ENCODE measurements at regions not wholly inside any gene's neighbourhood (a gene's known extent, or its start where the extent isn't known, plus 50 kb on each side); places are given as distances from the start of the nearest gene placed in this dataset.

DNA sequence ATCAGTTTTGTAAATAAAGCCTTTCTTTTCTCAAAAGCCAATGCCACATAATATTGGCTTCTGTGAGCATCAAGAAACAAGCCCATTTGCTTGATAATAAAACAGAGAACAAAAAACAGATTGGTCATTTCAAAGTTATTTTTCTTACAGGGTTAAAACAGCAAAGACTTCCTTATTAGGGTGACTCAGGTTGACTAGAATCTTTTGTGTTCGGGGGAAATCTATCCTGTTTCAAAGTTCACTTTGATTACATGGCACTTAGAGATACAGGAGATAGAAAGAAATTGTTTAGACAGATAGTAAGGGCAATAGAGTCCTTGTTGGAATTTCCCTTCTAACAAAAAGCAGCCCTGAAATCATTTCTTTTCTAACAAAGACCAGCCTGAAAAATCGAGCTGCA, 170.0 kb upstream of the GLRA2 start:
- H4K8ac ChIP-seq (ENCODE audit: low read depth in 2 of 2, low read length in 2 of 2): no peak overlapping the region
- no TSS peak for BruUV-seq (replicated peaks)
- H3K18ac ChIP-seq (ENCODE audit: low read depth, low read length): no peak overlapping the region
- ChIA-PET CTCF (no interaction called here), POLR2A (ENCODE audit: unreplicated experiment) (no interaction called here)
- H3K4me1 ChIP-seq (ENCODE audit: control insufficient read depth, insufficient read depth, low read length): no peaks in the 10 kb centered on the region
- no peak overlapping the region for H3K27ac ChIP-seq (ENCODE audit: insufficient read depth, low read length)
- no CpG with 5 or more reads among the region's 2 CpGs for WGBS, 2 experiments (ENCODE audit: extremely low coverage in 2 of 2, insufficient read length in 1 of 2)
- no peaks in the 10 kb centered on the region for H3K79me1 ChIP-seq (ENCODE audit: low read depth in 1 of 2, low read length in 2 of 2)
- no peaks in the 10 kb centered on the region for H3K36me3 ChIP-seq (ENCODE audit: control insufficient read depth, insufficient read depth, low read length)
- H2BK15ac ChIP-seq (ENCODE audit: low read depth, low read length): no peak overlapping the region
- TF ChIP-seq, protein P1, sequence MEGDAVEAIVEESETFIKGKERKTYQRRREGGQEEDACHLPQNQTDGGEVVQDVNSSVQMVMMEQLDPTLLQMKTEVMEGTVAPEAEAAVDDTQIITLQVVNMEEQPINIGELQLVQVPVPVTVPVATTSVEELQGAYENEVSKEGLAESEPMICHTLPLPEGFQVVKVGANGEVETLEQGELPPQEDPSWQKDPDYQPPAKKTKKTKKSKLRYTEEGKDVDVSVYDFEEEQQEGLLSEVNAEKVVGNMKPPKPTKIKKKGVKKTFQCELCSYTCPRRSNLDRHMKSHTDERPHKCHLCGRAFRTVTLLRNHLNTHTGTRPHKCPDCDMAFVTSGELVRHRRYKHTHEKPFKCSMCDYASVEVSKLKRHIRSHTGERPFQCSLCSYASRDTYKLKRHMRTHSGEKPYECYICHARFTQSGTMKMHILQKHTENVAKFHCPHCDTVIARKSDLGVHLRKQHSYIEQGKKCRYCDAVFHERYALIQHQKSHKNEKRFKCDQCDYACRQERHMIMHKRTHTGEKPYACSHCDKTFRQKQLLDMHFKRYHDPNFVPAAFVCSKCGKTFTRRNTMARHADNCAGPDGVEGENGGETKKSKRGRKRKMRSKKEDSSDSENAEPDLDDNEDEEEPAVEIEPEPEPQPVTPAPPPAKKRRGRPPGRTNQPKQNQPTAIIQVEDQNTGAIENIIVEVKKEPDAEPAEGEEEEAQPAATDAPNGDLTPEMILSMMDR (conservative IDR thresholded peaks at IDR 0.05; ENCODE audit: low read depth, low read length): no peak
- TF ChIP-seq RAD21 (IDR thresholded peaks at IDR 0.05; ENCODE audit: low read length) (no peak), MAZ (IDR thresholded peaks at IDR 0.05; ENCODE audit: borderline replicate concordance, low read depth, low read length) (no peak), CHD1 (IDR thresholded peaks at IDR 0.05; ENCODE audit: low read depth, low read length) (no peak), RCOR1 (IDR thresholded peaks at IDR 0.05; ENCODE audit: insufficient replicate concordance, low read length) (no peak), RFX5 (IDR thresholded peaks at IDR 0.05; ENCODE audit: low read depth, low read length) (no peak), FOS (IDR thresholded peaks at IDR 0.05; ENCODE audit: low read depth, low read length) (no peak), POLR2A (IDR thresholded peaks at IDR 0.05; ENCODE audit: low read depth, low read length) (no peak), CEBPB (IDR thresholded peaks at IDR 0.05; ENCODE audit: low read depth, low read length) (no peak), MXI1 (IDR thresholded peaks at IDR 0.05; ENCODE audit: borderline replicate concordance, low read depth, low read length) (no peak), MAFK (IDR thresholded peaks at IDR 0.05; ENCODE audit: low read depth, low read length) (no peak), SMC3 (IDR thresholded peaks at IDR 0.05; ENCODE audit: low read depth, low read length) (no peak)
- in situ Hi-C loops (cut with MboI; ENCODE audit: low sequenced_read_pairs) (no loop called here), intact Hi-C loops (cut with micrococcal nuclease) (no loop called here), dilution Hi-C loops (cut with HindIII; ENCODE audit: low sequenced_read_pairs, unreplicated experiment) (no loop called here)
- H3K9me1 ChIP-seq (ENCODE audit: insufficient read depth, low read length): no peaks in the 10 kb centered on the region
- H3K27me3 ChIP-seq (ENCODE audit: control insufficient read depth, insufficient read depth, low read length): no peaks in the 10 kb centered on the region
- DNase-seq (no peak), ATAC-seq (ENCODE audit: low read depth) (no peak)
- peaks cover 5% of the 10 kb centered on the region; the same call in 1 of the 2 replicates for H3K9me3 ChIP-seq (ENCODE audit: control insufficient read depth, insufficient read depth, low read length)
- H3K4ac ChIP-seq (ENCODE audit: low read depth, low read length): no peak overlapping the region
- H2BK120ac ChIP-seq (ENCODE audit: low read depth, low read length): no peak overlapping the region
- H4K5ac ChIP-seq (ENCODE audit: low read depth, low read length): no peak overlapping the region
- no peak overlapping the region for H4K91ac ChIP-seq (ENCODE audit: insufficient read depth, low read depth, low read length)
- H2AK9ac ChIP-seq (replicated peaks; ENCODE audit: low read depth, low read length, poor library complexity): no peak overlapping the region
- no peak overlapping the region for H3K23ac ChIP-seq (ENCODE audit: low read depth, low read length)
- no peak overlapping the region for H2AFZ ChIP-seq (replicated peaks; ENCODE audit: low read length, poor library complexity)
- H4K20me1 ChIP-seq (ENCODE audit: insufficient read depth, low read length): no peaks in the 10 kb centered on the region
- H3K9ac ChIP-seq (ENCODE audit: low read depth, low read length): no peak overlapping the region
- no peak overlapping the region for H2BK20ac ChIP-seq (ENCODE audit: low read depth, low read length)
- no peak overlapping the region for H2BK5ac ChIP-seq (ENCODE audit: low read depth, low read length, poor library complexity, severe bottlenecking)
- H2AK5ac ChIP-seq (ENCODE audit: low read depth, low read length): no peak overlapping the region
- H3K56ac ChIP-seq (ENCODE audit: extremely low read depth, insufficient read depth, low read length): no peak overlapping the region
- no peak overlapping the region for H3K4me2 ChIP-seq (ENCODE audit: low read depth, low read length)
- no peak overlapping the region for H3K14ac ChIP-seq (replicated peaks; ENCODE audit: low read depth, low read length)
- H3K4me3 ChIP-seq (ENCODE audit: insufficient read depth, low read depth, low read length): no peak overlapping the region
